HepG2 (cell line): ENCODE measurements at regions not wholly inside any gene's neighbourhood (a gene's known extent, or its start where the extent isn't known, plus 50 kb on each side); places are given as distances from the start of the nearest gene placed in this dataset.

ENCODE experiments used
- ATAC-seq: fragments of 200-7000 bp; cut with Tn5 transposase; 3 replicates; pipeline ENCODE4 v1.9.1; 2020; ENCODE audit warnings: mild to moderate bottlenecking, moderate library complexity
- BruUV-seq: library from RNA; stranded (reverse); fragments of 400-500 nt; replicated peaks from 2 replicates; lab custom pipeline; 2021; lab: Mats Ljungman, UMichigan
- CTCF ChIA-PET: fragments of 300-600 bp; formaldehyde crosslinking; extraction: SDS; loops from one replicate; lab custom pipeline; 2021; ENCODE audit warnings: low total read pairs, inconsistent platforms, low intra/inter-chr PET ratio; lab: Yijun Ruan, JAX
- POLR2A ChIA-PET: fragments of 350-600 bp; sonication (Branson Sonifier 250); formaldehyde crosslinking; loops from one replicate; lab custom pipeline; 2020; ENCODE audit warnings: antibody characterized with exemption, inconsistent platforms; lab: Yijun Ruan, JAX
- DNase-seq: peaks from one replicate; pipeline ENCODE4 v3.0.0-alpha.2; 2015; ENCODE audit warnings: low spot score
- FAIRE-seq: peaks from 3 replicates; lab custom pipeline; 2011; peaks lifted over from hg19 to GRCh38; lab: Jason Lieb, UNC
- H2AFZ ChIP-seq: one replicate; pipeline ENCODE4 v1.6.1; 2011; ENCODE audit warnings: low read length, inconsistent platforms
- H3K27ac ChIP-seq: fragments of 300-600 bp; 3 replicates; pipeline ENCODE4 v1.8.0; 2011; ENCODE audit warnings: mixed run types, mild to moderate bottlenecking, mixed read lengths, low read length, inconsistent platforms; ENCODE audit not compliant: insufficient read depth; ENCODE audit errors: extremely low read length
- H3K27me3 ChIP-seq, 2 experiments: fragments of 200-600 bp in 1 of 2; 2 replicates in 1 of 2; 3 replicates in 1 of 2; pipeline versions ENCODE4 v1.6.0 to v1.8.0; 2011; ENCODE audit warnings: low read length in 2 of 2, mild to moderate bottlenecking in 2 of 2, moderate library complexity in 2 of 2, inconsistent platforms in 1 of 2; ENCODE audit not compliant: insufficient read depth in 2 of 2, control insufficient read depth in 1 of 2
- H3K36me3 ChIP-seq, 2 experiments: fragments of 200-600 bp in 1 of 2; replicated peaks in 1 of 2; 2 replicates in 1 of 2; 3 replicates in 1 of 2; pipeline versions ENCODE4 v1.5.1 to v1.8.0; 2011; ENCODE audit warnings: low read length in 2 of 2, inconsistent platforms in 1 of 2; ENCODE audit not compliant: insufficient read depth in 2 of 2, control insufficient read depth in 1 of 2
- H3K4me1 ChIP-seq: 2 replicates; pipeline ENCODE4 v1.5.1; 2012; ENCODE audit warnings: low read length, inconsistent platforms; ENCODE audit not compliant: insufficient read depth
- H3K4me2 ChIP-seq: 2 replicates; pipeline ENCODE4 v1.6.0; 2011; ENCODE audit warnings: low read depth, low read length, inconsistent platforms
- H3K4me3 ChIP-seq, 3 experiments: fragments of 200-600 bp in 1 of 3; sonication (generic), shearing (Covaris generic) in 1 of 3; replicated peaks in 1 of 3; 2 replicates each; pipeline ENCODE4 v1.5.1; 2011 to 2016; ENCODE audit warnings: low read length in 3 of 3, inconsistent platforms in 2 of 3, low read depth in 2 of 3, mild to moderate bottlenecking in 2 of 3, control low read depth in 1 of 3, mixed read lengths in 1 of 3; ENCODE audit not compliant: insufficient read depth in 1 of 3
- H3K79me2 ChIP-seq: one replicate; pipeline ENCODE4 v1.6.1; 2011; ENCODE audit warnings: low read length, inconsistent platforms; ENCODE audit not compliant: insufficient read depth
- H3K9ac ChIP-seq: 2 replicates; pipeline ENCODE4 v1.6.0; 2011; ENCODE audit warnings: mild to moderate bottlenecking, low read depth, low read length, inconsistent platforms; ENCODE audit not compliant: insufficient read depth
- H3K9me3 ChIP-seq: 2 replicates; pipeline ENCODE4 v1.5.1; 2012; ENCODE audit warnings: mild to moderate bottlenecking, low read length
- H4K20me1 ChIP-seq: 2 replicates; pipeline ENCODE4 v1.6.0; 2011; ENCODE audit warnings: inconsistent platforms, mild to moderate bottlenecking, low read length, moderate library complexity; ENCODE audit not compliant: insufficient read depth
- BCL3 ChIP-seq: sonication (generic); formaldehyde crosslinking; IDR thresholded peaks from 2 replicates; pipeline ENCODE4 v1.5.1; 2020; ENCODE audit warnings: mild to moderate bottlenecking, missing genetic modification reagents, moderate library complexity
- CHD2 ChIP-seq: IDR thresholded peaks from 2 replicates; pipeline ENCODE4 v1.6.1; 2011; ENCODE audit warnings: low read depth, low read length, improper control_type of control experiment
- GLMP ChIP-seq: sonication (generic); formaldehyde crosslinking; IDR thresholded peaks from 2 replicates; pipeline ENCODE4 v1.9.0; 2021; ENCODE audit warnings: missing genetic modification reagents, mild to moderate bottlenecking, borderline replicate concordance
- GTF2F1 ChIP-seq: fragments of 150-350 bp; IDR thresholded peaks from 2 replicates; pipeline ENCODE4 v1.6.1; 2014; ENCODE audit warnings: low read length
- HOXA3 ChIP-seq: sonication (generic); formaldehyde crosslinking; IDR thresholded peaks from 2 replicates; pipeline ENCODE4 v1.5.0; 2020; ENCODE audit warnings: missing genetic modification reagents
- ISL2 ChIP-seq: sonication (generic); formaldehyde crosslinking; IDR thresholded peaks from 2 replicates; pipeline ENCODE4 v1.5.0; 2020; ENCODE audit warnings: missing genetic modification reagents
- JUN ChIP-seq: sonication (generic); formaldehyde crosslinking; IDR thresholded peaks from 2 replicates; pipeline ENCODE4 v1.4.0; 2020; ENCODE audit warnings: mild to moderate bottlenecking, missing genetic modification reagents
- MAF1 ChIP-seq: sonication (generic); formaldehyde crosslinking; IDR thresholded peaks from 2 replicates; pipeline ENCODE4 v1.5.0; 2020; ENCODE audit warnings: missing genetic modification reagents, borderline replicate concordance
- POLR2AphosphoS2 ChIP-seq: IDR thresholded peaks from 2 replicates; pipeline ENCODE4 v1.6.1; 2011; ENCODE audit warnings: low read depth, low read length, improper control_type of control experiment
- SIN3A ChIP-seq: IDR thresholded peaks from 2 replicates; pipeline ENCODE4 v1.6.1; 2011; ENCODE audit warnings: low read depth, mild to moderate bottlenecking, control low read depth, low read length, borderline replicate concordance
- THYN1 ChIP-seq: sonication (generic); formaldehyde crosslinking; IDR thresholded peaks from 2 replicates; pipeline ENCODE4 v1.8.1; 2023; ENCODE audit warnings: low read depth, mild to moderate bottlenecking, moderate library complexity, missing genetic modification reagents, borderline replicate concordance
- TRAFD1 ChIP-seq: sonication (generic); formaldehyde crosslinking; IDR thresholded peaks from 2 replicates; pipeline ENCODE4 v1.5.1; 2020; ENCODE audit warnings: missing genetic modification reagents, mild to moderate bottlenecking, borderline replicate concordance
- ZBTB38 ChIP-seq: sonication (generic); formaldehyde crosslinking; IDR thresholded peaks from 2 replicates; pipeline ENCODE4 v1.5.1; 2020; ENCODE audit warnings: mild to moderate bottlenecking, missing genetic modification reagents
- ZNF234 ChIP-seq: sonication (generic); formaldehyde crosslinking; conservative IDR thresholded peaks from 2 replicates; pipeline ENCODE4 v1.5.1; 2020; ENCODE audit warnings: mild to moderate bottlenecking, missing genetic modification reagents
- ZNF235 ChIP-seq: sonication (generic); formaldehyde crosslinking; IDR thresholded peaks from 2 replicates; pipeline ENCODE4 v1.8.1; 2023; ENCODE audit warnings: mild to moderate bottlenecking, missing genetic modification reagents, borderline replicate concordance
- ZNF460 ChIP-seq: sonication (generic); formaldehyde crosslinking; IDR thresholded peaks from 2 replicates; pipeline ENCODE4 v1.5.1; 2020; ENCODE audit warnings: missing genetic modification reagents, mild to moderate bottlenecking, borderline replicate concordance
- ZNF501 ChIP-seq: sonication (generic); formaldehyde crosslinking; IDR thresholded peaks from 2 replicates; pipeline ENCODE4 v1.5.1; 2020; ENCODE audit warnings: mild to moderate bottlenecking, moderate library complexity, missing genetic modification reagents
- ZNF589 ChIP-seq: sonication (generic); formaldehyde crosslinking; conservative IDR thresholded peaks from 2 replicates; pipeline ENCODE4 v1.8.0; 2022; ENCODE audit warnings: mild to moderate bottlenecking, moderate library complexity, missing genetic modification reagents
- WGBS: methylation state at CpG from one replicate; pipeline ENCODE4 v1.1.6; 2017; ENCODE audit warnings: low lambda C conversion rate; 5-methylcytosine and 5-hydroxymethylcytosine counted together
- in situ Hi-C: cut with HindIII; loops from 2 replicates; pipeline ENCODE4 v1.10.0; 2017; ENCODE audit warnings: low pct_unique_long_range_greater_than_20kb; ENCODE audit not compliant: extremely low pct_ligation_motif_present
- intact Hi-C: fragments of 100-400 bp; cut with micrococcal nuclease; formaldehyde crosslinking; loops from one replicate; pipeline ENCODE4 v1.10.0; 2022; ENCODE audit not compliant: unreplicated experiment
- TF ChIP-seq, protein P1 (sequence below): sonication (generic); formaldehyde crosslinking; IDR thresholded peaks from 2 replicates; pipeline ENCODE4 v1.4.0; 2020; ENCODE audit warnings: missing genetic modification reagents
- TF ChIP-seq, protein P2 (sequence below): IDR thresholded peaks from 2 replicates; pipeline ENCODE4 v1.6.1; 2016; ENCODE audit warnings: low read depth, borderline replicate concordance

GRCh38 chr7:41544241-41544640, 158.6 kb downstream of the INHBA start:
- in situ Hi-C loops, result no loop called here
- H3K4me1 ChIP-seq, result no peaks in the 10 kb centered on the region

DNA sequence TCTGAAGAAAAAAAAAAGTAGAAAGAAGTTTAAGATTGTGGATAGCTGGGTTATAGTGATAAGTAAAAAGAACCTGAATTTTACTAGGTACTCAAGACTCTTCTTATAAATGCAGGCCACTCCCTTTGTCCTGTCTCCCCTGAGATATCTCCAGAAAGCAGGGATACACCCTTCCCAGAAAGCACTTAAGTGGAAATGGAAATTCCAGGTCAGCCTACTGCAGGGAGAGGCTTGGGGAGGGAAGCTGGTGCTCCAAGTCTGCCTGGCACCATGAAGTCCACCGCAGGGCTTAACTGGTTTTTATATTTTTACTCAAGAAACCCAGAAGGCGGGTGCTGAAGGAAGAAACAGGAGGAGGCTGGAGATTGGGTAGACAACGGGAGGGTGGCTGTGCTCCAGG, 162.3 kb downstream of the INHBA start:
- in situ Hi-C loops (no loop called here), intact Hi-C loops (no loop called here)
- no peak overlapping the region for H3K4me3 ChIP-seq
- H3K27ac ChIP-seq, result no peak overlapping the region
- no peak overlapping the region for H3K4me2 ChIP-seq
- no TSS peak for BruUV-seq
- ChIA-PET CTCF (no interaction called here), POLR2A (no interaction called here)
- H3K9me3 ChIP-seq, result peaks cover 43% of the 10 kb centered on the region
- no peak overlapping the region for H2AFZ ChIP-seq
- no peak overlapping the region for H3K9ac ChIP-seq
- no peak for DNase-seq
- no peak for ATAC-seq
- H3K27me3 ChIP-seq, result no peaks in the 10 kb centered on the region
- FAIRE-seq, result no peak
- H3K79me2 ChIP-seq, result no peaks in the 10 kb centered on the region
- no peaks in the 10 kb centered on the region for H4K20me1 ChIP-seq
- 46% methylated on average over 3 of the region's 3 CpGs for WGBS
- H3K4me1 ChIP-seq, result no peaks in the 10 kb centered on the region
- H3K36me3 ChIP-seq, result no peaks in the 10 kb centered on the region
- no peak for TF ChIP-seq ISL2
- no peak for TF ChIP-seq ZBTB38 (CRISPR knock-in tag)
- TF ChIP-seq GLMP (CRISPR knock-in tag), result no peak
- TF ChIP-seq HOXA3, result no peak
- TF ChIP-seq, protein P1, sequence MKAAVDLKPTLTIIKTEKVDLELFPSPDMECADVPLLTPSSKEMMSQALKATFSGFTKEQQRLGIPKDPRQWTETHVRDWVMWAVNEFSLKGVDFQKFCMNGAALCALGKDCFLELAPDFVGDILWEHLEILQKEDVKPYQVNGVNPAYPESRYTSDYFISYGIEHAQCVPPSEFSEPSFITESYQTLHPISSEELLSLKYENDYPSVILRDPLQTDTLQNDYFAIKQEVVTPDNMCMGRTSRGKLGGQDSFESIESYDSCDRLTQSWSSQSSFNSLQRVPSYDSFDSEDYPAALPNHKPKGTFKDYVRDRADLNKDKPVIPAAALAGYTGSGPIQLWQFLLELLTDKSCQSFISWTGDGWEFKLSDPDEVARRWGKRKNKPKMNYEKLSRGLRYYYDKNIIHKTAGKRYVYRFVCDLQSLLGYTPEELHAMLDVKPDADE (CRISPR knock-in tag), result no peak
- no peak for TF ChIP-seq ZNF460 (CRISPR knock-in tag)
- no peak for TF ChIP-seq BCL3 (CRISPR knock-in tag)
- TF ChIP-seq ZNF589 (CRISPR knock-in tag), result no peak
- no peak for TF ChIP-seq TRAFD1 (CRISPR knock-in tag)

More at GRCh38 chr7:41544241-41544640, 158.6 kb downstream of the INHBA start:
- CTCF ChIA-PET, result no interaction called here
- POLR2A ChIA-PET, result no interaction called here
- no peak for ATAC-seq
- no peak for DNase-seq
- no peaks in the 10 kb centered on the region for H3K27me3 ChIP-seq
- TF ChIP-seq, protein P2, sequence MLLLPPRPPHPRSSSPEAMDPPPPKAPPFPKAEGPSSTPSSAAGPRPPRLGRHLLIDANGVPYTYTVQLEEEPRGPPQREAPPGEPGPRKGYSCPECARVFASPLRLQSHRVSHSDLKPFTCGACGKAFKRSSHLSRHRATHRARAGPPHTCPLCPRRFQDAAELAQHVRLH (CRISPR knock-in tag), result no peak
- TF ChIP-seq JUN (no peak), ZNF234 (no peak), MAF1 (CRISPR knock-in tag) (no peak), POLR2AphosphoS2 (no peak), CHD2 (no peak), SIN3A (no peak), ZNF235 (CRISPR knock-in tag) (no peak), ZNF501 (CRISPR knock-in tag) (no peak), GTF2F1 (no peak), THYN1 (CRISPR knock-in tag) (no peak)
- H3K4me3 ChIP-seq, result no peak overlapping the region
- H3K27ac ChIP-seq, result no peak overlapping the region
- FAIRE-seq, result no peak
- H3K36me3 ChIP-seq, result no peaks in the 10 kb centered on the region
- H4K20me1 ChIP-seq, result no peaks in the 10 kb centered on the region
- H2AFZ ChIP-seq, result no peak overlapping the region
- H3K9ac ChIP-seq, result no peak overlapping the region
- WGBS, result 1% methylated on average over 5 of the region's 5 CpGs
- intact Hi-C loops, result no loop called here
- BruUV-seq, result no TSS peak
- H3K9me3 ChIP-seq, result peaks cover 41% of the 10 kb centered on the region
- no peaks in the 10 kb centered on the region for H3K79me2 ChIP-seq
- no peak overlapping the region for H3K4me2 ChIP-seq
